Upper lobe of right lung (tissue), 1 donor: ENCODE measurements at regions not wholly inside any gene's neighbourhood (a gene's known extent, or its start where the extent isn't known, plus 50 kb on each side); places are given as distances from the start of the nearest gene placed in this dataset.

Experiments
- ATAC-seq: fragments of 200-7000 bp; cut with Tn5 transposase; one replicate; pipeline ENCODE4 v1.9.1; 2020; ENCODE audit warnings: mild to moderate bottlenecking, moderate library complexity
- DNase-seq: peaks from one replicate; pipeline ENCODE4 v3.0.0-alpha.2; 2020
- H3K27ac ChIP-seq: fragments of 200-600 bp; one replicate; pipeline ENCODE4 v1.8.0; 2022
- H3K27me3 ChIP-seq: fragments of 200-600 bp; one replicate; pipeline ENCODE4 v1.8.0; 2022; ENCODE audit warnings: mild to moderate bottlenecking
- H3K36me3 ChIP-seq: fragments of 200-600 bp; one replicate; pipeline ENCODE4 v1.8.0; 2022
- H3K4me1 ChIP-seq: fragments of 200-600 bp; one replicate; pipeline ENCODE4 v1.8.0; 2022
- H3K4me3 ChIP-seq: fragments of 200-600 bp; one replicate; pipeline ENCODE4 v1.8.0; 2022; ENCODE audit warnings: mild to moderate bottlenecking
- H3K9me3 ChIP-seq: fragments of 200-600 bp; one replicate; pipeline ENCODE4 v1.8.0; 2022
- intact Hi-C: fragments of 100-400 bp; cut with DNase I; formaldehyde crosslinking; loops from one replicate; pipeline ENCODE4 v1.11.0; 2022
- TF ChIP-seq, protein P1 (sequence below): fragments of 200-600 bp; IDR thresholded peaks from one replicate; pipeline ENCODE4 v1.8.0; 2022; ENCODE audit warnings: antibody characterized with exemption
- donor health status: DM: no; HTN: yes; CAD: no; lungs with severe emphysema.

DNA sequence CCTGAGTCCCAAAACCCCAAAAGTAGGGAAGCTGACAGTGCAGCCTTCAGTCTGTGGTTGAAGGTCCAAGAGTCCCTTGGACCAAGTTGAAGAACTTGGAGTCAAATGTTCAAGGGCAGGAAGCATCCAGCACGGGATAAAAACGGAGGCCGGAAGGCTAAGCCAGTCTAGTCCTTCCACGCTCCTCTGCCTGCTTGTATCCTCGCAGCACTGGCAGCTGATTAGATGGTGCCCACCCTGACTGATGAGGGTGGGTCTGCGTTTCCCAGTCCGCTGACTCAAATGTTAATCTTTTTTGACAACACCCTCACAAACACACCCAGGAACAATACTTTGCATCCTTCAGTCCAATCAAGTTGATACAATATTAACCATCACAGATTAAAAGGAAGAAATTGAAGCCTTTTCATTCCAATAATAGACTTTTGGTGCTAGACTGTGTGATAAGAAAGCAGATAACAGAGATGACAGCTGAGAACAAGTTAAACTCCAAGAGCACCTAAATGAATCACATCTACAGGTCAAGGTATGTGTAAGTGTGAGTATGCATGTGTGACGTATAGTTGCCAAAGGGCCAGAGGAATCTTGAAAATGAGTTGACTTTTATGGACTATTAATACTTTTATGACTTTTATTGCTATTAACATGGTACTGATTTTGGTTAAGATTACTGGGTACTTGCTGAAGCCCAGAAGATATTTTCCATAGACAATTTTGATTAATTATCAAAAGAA is 933.5 kb upstream of the SOX9 start:
- DNase-seq (no peak), ATAC-seq (no peak)
- Histone ChIP-seq H3K27ac (no peak overlapping the region), H3K4me1 (no peaks in the 10 kb centered on the region), H3K9me3 (no peaks in the 10 kb centered on the region), H3K27me3 (no peaks in the 10 kb centered on the region), H3K36me3 (no peaks in the 10 kb centered on the region), H3K4me3 (no peak overlapping the region)
- intact Hi-C loops, result no loop called here
- TF ChIP-seq, protein P1, sequence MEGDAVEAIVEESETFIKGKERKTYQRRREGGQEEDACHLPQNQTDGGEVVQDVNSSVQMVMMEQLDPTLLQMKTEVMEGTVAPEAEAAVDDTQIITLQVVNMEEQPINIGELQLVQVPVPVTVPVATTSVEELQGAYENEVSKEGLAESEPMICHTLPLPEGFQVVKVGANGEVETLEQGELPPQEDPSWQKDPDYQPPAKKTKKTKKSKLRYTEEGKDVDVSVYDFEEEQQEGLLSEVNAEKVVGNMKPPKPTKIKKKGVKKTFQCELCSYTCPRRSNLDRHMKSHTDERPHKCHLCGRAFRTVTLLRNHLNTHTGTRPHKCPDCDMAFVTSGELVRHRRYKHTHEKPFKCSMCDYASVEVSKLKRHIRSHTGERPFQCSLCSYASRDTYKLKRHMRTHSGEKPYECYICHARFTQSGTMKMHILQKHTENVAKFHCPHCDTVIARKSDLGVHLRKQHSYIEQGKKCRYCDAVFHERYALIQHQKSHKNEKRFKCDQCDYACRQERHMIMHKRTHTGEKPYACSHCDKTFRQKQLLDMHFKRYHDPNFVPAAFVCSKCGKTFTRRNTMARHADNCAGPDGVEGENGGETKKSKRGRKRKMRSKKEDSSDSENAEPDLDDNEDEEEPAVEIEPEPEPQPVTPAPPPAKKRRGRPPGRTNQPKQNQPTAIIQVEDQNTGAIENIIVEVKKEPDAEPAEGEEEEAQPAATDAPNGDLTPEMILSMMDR, result no peak

DNA sequence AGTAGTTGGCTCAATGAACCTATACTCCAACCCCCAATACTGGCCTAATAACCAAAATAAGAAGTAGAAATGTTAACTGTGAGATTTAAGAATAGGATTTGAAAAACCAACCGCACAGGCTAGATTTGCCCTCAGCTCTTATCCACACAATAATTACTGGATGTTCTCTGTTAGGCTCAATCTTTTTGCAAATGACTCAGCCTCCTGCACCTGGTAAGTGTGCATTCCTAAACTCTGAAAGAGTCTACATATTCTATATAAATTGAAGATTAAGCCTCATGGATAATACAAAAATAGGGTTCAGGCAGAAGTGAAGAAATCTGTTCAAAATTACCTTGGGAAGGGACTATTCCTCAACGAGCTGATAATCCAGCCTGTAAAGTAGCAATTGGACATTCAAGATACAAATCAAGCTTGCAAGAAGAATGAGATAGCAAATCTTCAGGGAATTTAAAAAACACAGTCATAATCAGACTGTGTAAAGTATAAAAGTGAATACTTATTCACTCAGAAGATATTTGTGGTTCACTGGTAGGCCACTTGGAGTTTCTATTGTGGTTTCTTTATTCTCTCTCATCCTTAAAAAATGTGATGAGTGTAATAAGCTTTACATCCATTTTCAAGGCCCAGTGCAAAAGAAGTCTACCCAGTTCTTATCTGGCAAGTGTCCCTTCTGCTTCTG is 931.9 kb upstream of the SOX9 start:
- TF ChIP-seq, protein P1, result no peak
- no peak for ATAC-seq
- no peaks in the 10 kb centered on the region for H3K9me3 ChIP-seq
- no peaks in the 10 kb centered on the region for H3K27me3 ChIP-seq
- intact Hi-C loops, result no loop called here
- H3K36me3 ChIP-seq, result no peaks in the 10 kb centered on the region
- no peak overlapping the region for H3K4me3 ChIP-seq
- H3K4me1 ChIP-seq, result no peaks in the 10 kb centered on the region
- no peak overlapping the region for H3K27ac ChIP-seq
- no peak for DNase-seq

DNA sequence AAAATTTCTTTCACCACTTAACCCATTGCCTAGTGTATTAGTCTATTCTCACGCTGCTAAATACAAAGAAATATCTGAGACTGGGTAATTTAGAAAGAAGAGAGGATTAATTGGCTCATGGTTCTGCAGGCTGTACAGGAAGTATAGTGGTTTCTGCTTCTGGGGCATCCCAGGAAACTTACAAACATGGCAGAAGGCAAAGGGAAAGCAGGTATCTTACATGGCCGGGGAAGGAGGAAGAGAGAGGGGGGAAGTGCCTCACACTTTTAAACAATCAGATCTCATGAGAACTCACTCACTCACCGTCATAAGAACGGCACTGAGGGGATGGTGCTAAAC is 931.4 kb upstream of the SOX9 start:
- H3K27me3 ChIP-seq, result no peaks in the 10 kb centered on the region
- ATAC-seq, result no peak
- no peaks in the 10 kb centered on the region for H3K4me1 ChIP-seq
- no peak overlapping the region for H3K4me3 ChIP-seq
- intact Hi-C loops, result no loop called here
- DNase-seq, result no peak
- no peaks in the 10 kb centered on the region for H3K36me3 ChIP-seq
- H3K9me3 ChIP-seq, result no peaks in the 10 kb centered on the region
- TF ChIP-seq, protein P1, result no peak
- H3K27ac ChIP-seq, result no peak overlapping the region

DNA sequence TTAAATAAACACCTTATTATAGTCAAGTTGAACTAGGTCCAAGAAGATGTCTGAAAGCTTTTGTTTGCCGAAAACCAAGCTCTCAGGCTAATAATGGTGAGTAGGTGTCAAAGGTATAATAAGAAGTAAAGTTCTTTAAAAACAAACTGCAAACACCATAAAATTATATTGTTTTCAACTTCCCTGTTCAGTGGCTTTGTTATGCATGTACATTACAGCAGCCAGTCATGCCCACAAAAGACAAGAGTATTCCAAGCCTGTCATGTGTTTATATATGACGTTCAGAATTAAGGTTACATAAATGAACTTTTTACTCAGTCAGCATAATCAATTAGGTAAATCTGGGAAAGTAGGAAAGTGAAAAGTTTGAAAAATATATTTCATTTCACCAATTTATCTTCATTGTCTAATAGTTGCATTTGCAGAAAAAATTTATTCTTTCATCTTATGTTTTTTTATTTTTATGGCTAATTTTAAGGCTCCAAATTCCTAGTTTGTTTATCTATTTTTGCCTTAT is 928.7 kb upstream of the SOX9 start:
- H3K27ac ChIP-seq, result no peak overlapping the region
- H3K9me3 ChIP-seq, result no peaks in the 10 kb centered on the region
- H3K4me3 ChIP-seq, result no peak overlapping the region
- no peaks in the 10 kb centered on the region for H3K36me3 ChIP-seq
- ATAC-seq, result no peak
- intact Hi-C loops, result no loop called here
- no peaks in the 10 kb centered on the region for H3K4me1 ChIP-seq
- TF ChIP-seq, protein P1, result no peak
- no peak for DNase-seq
- H3K27me3 ChIP-seq, result no peaks in the 10 kb centered on the region

DNA sequence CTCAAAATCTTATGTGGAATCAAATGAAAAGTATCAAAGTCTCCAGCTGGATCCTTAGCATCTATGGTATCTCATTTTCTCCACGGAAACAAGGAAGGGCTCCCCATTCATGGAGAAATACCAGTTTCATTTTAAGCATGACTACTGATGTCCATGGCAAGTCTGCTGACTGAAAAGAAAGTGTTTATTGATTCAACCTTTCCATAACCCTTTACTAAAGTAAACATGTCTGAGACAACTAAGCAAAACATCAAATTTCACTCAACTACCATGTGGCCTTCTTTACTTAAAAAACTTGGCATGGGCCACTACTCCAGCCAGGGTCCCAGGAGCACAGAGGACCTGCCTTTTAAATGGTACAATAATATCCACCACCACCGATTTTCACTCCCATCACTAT is 928.0 kb upstream of the SOX9 start:
- H3K36me3 ChIP-seq, result no peaks in the 10 kb centered on the region
- intact Hi-C loops, result no loop called here
- H3K27ac ChIP-seq, result no peak overlapping the region
- ATAC-seq (no peak), DNase-seq (no peak)
- H3K4me1 ChIP-seq, result no peaks in the 10 kb centered on the region
- no peaks in the 10 kb centered on the region for H3K9me3 ChIP-seq
- TF ChIP-seq, protein P1, result no peak
- no peaks in the 10 kb centered on the region for H3K27me3 ChIP-seq
- no peak overlapping the region for H3K4me3 ChIP-seq
